HEK293T (cell line): ENCODE measurements at regions not wholly inside any gene's neighbourhood (a gene's known extent, or its start where the extent isn't known, plus 50 kb on each side); places are given as distances from the start of the nearest gene placed in this dataset.

ENCODE experiments used
- CTCF ChIA-PET: fragments of 350-600 bp; formaldehyde crosslinking; extraction: SDS; loops from one replicate; lab custom pipeline; 2021; ENCODE audit warnings: antibody characterized with exemption, inconsistent platforms; lab: Yijun Ruan, JAX
- POLR2A ChIA-PET: fragments of 350-600 bp; formaldehyde crosslinking; extraction: SDS; loops from one replicate; lab custom pipeline; 2020; ENCODE audit warnings: antibody characterized with exemption, inconsistent platforms; lab: Yijun Ruan, JAX
- DNase-seq: peaks from one replicate; pipeline ENCODE4 v3.0.0; 2012; ENCODE audit warnings: mixed read lengths; ENCODE audit errors: extremely low spot score
- ARNT ChIP-seq: fragments of 450-650 bp; IDR thresholded peaks from 2 replicates; pipeline ENCODE4 v1.6.1; 2017; ENCODE audit warnings: mild to moderate bottlenecking
- BHLHE40 ChIP-seq: fragments of 450-650 bp; IDR thresholded peaks from 2 replicates; pipeline ENCODE4 v1.6.1; 2016; ENCODE audit warnings: mild to moderate bottlenecking, moderate library complexity, borderline replicate concordance
- CTBP1 ChIP-seq: fragments of 450-650 bp; IDR thresholded peaks from 2 replicates; pipeline ENCODE4 v1.6.1; 2016; ENCODE audit warnings: borderline replicate concordance
- ELF4 ChIP-seq: fragments of 450-650 bp; IDR thresholded peaks from 2 replicates; pipeline ENCODE4 v1.6.1; 2017; ENCODE audit warnings: antibody characterized with exemption
- FOXA1 ChIP-seq: fragments of 450-650 bp; IDR thresholded peaks from 2 replicates; pipeline ENCODE4 v1.6.1; 2016; ENCODE audit warnings: mild to moderate bottlenecking
- FOXK2 ChIP-seq: fragments of 450-650 bp; IDR thresholded peaks from 2 replicates; pipeline ENCODE4 v1.6.1; 2016; ENCODE audit warnings: mild to moderate bottlenecking
- FOXM1 ChIP-seq: fragments of 450-650 bp; IDR thresholded peaks from 2 replicates; pipeline ENCODE4 v1.6.1; 2017; ENCODE audit warnings: mild to moderate bottlenecking, borderline replicate concordance
- HDGF ChIP-seq: fragments of 450-650 bp; IDR thresholded peaks from 2 replicates; pipeline ENCODE4 v1.6.1; 2017; ENCODE audit warnings: antibody characterized with exemption, borderline replicate concordance
- L3MBTL2 ChIP-seq: fragments of 450-650 bp; conservative IDR thresholded peaks from 2 replicates; pipeline ENCODE4 v1.6.1; 2016; ENCODE audit warnings: mild to moderate bottlenecking
- LEF1 ChIP-seq: fragments of 450-650 bp; IDR thresholded peaks from 2 replicates; pipeline ENCODE4 v1.6.1; 2017; ENCODE audit warnings: mild to moderate bottlenecking, borderline replicate concordance
- NFRKB ChIP-seq: fragments of 450-650 bp; IDR thresholded peaks from 2 replicates; pipeline ENCODE4 v1.6.1; 2016; ENCODE audit warnings: mild to moderate bottlenecking, moderate library complexity
- PKNOX1 ChIP-seq: fragments of 450-650 bp; IDR thresholded peaks from 2 replicates; pipeline ENCODE4 v1.6.1; 2016
- SP1 ChIP-seq: fragments of 450-650 bp; IDR thresholded peaks from 2 replicates; pipeline ENCODE4 v1.6.1; 2017
- SUZ12 ChIP-seq: fragments of 450-650 bp; IDR thresholded peaks from 2 replicates; pipeline ENCODE4 v1.6.1; 2016; ENCODE audit warnings: mild to moderate bottlenecking
- TARDBP ChIP-seq: fragments of 450-650 bp; IDR thresholded peaks from 2 replicates; pipeline ENCODE4 v1.6.1; 2016
- ZNF384 ChIP-seq: fragments of 450-650 bp; IDR thresholded peaks from 2 replicates; pipeline ENCODE4 v1.6.1; 2016

- CTCF ChIA-PET: no interaction called here
- no peak for DNase-seq
- POLR2A ChIA-PET: no interaction called here
- TF ChIP-seq FOXA1 (no peak), ARNT (no peak), CTBP1 (no peak), SUZ12 (no peak), HDGF (no peak), L3MBTL2 (no peak), BHLHE40 (no peak), SP1 (no peak), ZNF384 (no peak), ELF4 (no peak), LEF1 (no peak), NFRKB (no peak), FOXM1 (no peak), PKNOX1 (no peak), FOXK2 (no peak), TARDBP (no peak)
Measured at GRCh38 chr6:96304997-96305396, 216.6 kb upstream of the UFL1 start.

GRCh38 chr6:96330884-96331283 is 190.7 kb upstream of the UFL1 start:
- CTCF ChIA-PET: no interaction called here
- no peak for TF ChIP-seq TARDBP
- TF ChIP-seq HDGF: no peak
- no peak for TF ChIP-seq L3MBTL2
- TF ChIP-seq ZNF384: no peak
- TF ChIP-seq ELF4: no peak
- no peak for TF ChIP-seq SP1
- TF ChIP-seq PKNOX1: no peak
- TF ChIP-seq FOXA1: no peak
- TF ChIP-seq CTBP1: no peak
- no peak for TF ChIP-seq FOXK2
- no peak for TF ChIP-seq NFRKB
- no peak for TF ChIP-seq FOXM1
- no peak for TF ChIP-seq SUZ12
- no peak for TF ChIP-seq BHLHE40
- TF ChIP-seq ARNT: no peak
- TF ChIP-seq LEF1: no peak

GRCh38 chr6:96340164-96340563 is 181.4 kb upstream of the UFL1 start:
- ChIA-PET CTCF (no interaction called here), POLR2A (no interaction called here)

More at GRCh38 chr6:96330884-96331283, 190.7 kb upstream of the UFL1 start:
- POLR2A ChIA-PET: no interaction called here
- no peak for DNase-seq

GRCh38 chr6:96345501-96345900 is 176.1 kb upstream of the UFL1 start:
- ChIA-PET CTCF (no interaction called here), POLR2A (no interaction called here)
- no peak for DNase-seq
- TF ChIP-seq PKNOX1 (no peak), SP1 (no peak), FOXM1 (no peak), BHLHE40 (no peak), SUZ12 (no peak), FOXA1 (no peak), HDGF (no peak), ARNT (no peak), TARDBP (no peak), LEF1 (no peak), CTBP1 (no peak), FOXK2 (no peak), ELF4 (no peak), L3MBTL2 (no peak)

More at GRCh38 chr6:96340164-96340563, 181.4 kb upstream of the UFL1 start:
- no peak for TF ChIP-seq L3MBTL2
- TF ChIP-seq CTBP1: no peak
- no peak for TF ChIP-seq BHLHE40
- TF ChIP-seq HDGF: no peak
- no peak for TF ChIP-seq FOXA1
- TF ChIP-seq LEF1: no peak
- no peak for TF ChIP-seq SUZ12
- no peak for TF ChIP-seq ELF4
- TF ChIP-seq PKNOX1: no peak
- TF ChIP-seq ZNF384: no peak
- TF ChIP-seq SP1: no peak
- no peak for TF ChIP-seq TARDBP
- TF ChIP-seq FOXK2: no peak
- no peak for TF ChIP-seq FOXM1
- TF ChIP-seq NFRKB: no peak
- TF ChIP-seq ARNT: no peak
- no peak for DNase-seq

- CTCF ChIA-PET: no interaction called here
Measured at GRCh38 chr6:96381246-96381645, 140.4 kb upstream of the UFL1 start.

More at GRCh38 chr6:96381246-96381645, 140.4 kb upstream of the UFL1 start:
- DNase-seq: no peak
- POLR2A ChIA-PET: no interaction called here
- no peak for TF ChIP-seq CTBP1
- TF ChIP-seq TARDBP: no peak
- TF ChIP-seq LEF1: no peak
- no peak for TF ChIP-seq FOXA1
- TF ChIP-seq SP1: no peak
- no peak for TF ChIP-seq HDGF
- TF ChIP-seq FOXK2: no peak
- TF ChIP-seq L3MBTL2: no peak
- no peak for TF ChIP-seq ELF4
- no peak for TF ChIP-seq SUZ12
- TF ChIP-seq FOXM1: no peak
- no peak for TF ChIP-seq BHLHE40
- TF ChIP-seq ARNT: no peak
